Left lobe of liver (tissue), 2 donors: ENCODE measurements at regions not wholly inside any gene's neighbourhood (a gene's known extent, or its start where the extent isn't known, plus 50 kb on each side); places are given as distances from the start of the nearest gene placed in this dataset.

Source experiments
- ATAC-seq: fragments of 200-7000 bp; cut with Tn5 transposase; one replicate; pipeline ENCODE4 v1.9.1; 2020; ENCODE audit warnings: mild to moderate bottlenecking, moderate library complexity
- DNase-seq: peaks from one replicate; pipeline ENCODE4 v3.0.0-alpha.2; 2020; ENCODE audit warnings: low spot score
- donor health status: DM: no; HTN: no; CAD: no; lungs with moderate emphysema.
- donor health status: DM: no; HTN: yes; CAD: no.

DNA sequence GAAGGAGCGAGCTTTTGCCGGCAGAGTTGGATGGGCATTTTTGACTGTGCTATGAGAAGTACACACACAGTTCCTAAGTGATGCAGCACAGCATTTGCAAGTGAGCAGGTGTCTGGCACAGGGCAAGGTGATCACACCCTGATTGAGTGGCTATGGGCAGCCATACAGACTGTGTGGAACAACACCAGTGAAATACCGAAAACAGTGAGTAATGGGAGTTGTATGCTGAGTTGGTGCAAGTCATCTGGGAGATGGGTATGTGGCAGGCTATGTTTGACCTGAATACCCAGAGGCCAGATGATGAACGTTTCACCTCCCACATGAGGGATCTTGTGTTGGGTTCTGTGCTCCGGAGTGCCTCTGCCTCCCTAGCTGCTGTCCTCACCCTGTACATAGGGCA, 53.5 kb upstream of the TIPARP start:
- ATAC-seq (no peak), DNase-seq (no peak)

GRCh38 chr3:156620260-156620659, 54.1 kb upstream of the TIPARP start:
- no peak for DNase-seq
- ATAC-seq, result no peak

- DNase-seq, result no peak
- ATAC-seq, result no peak
Observed at GRCh38 chr3:156619376-156619775, 55.0 kb upstream of the TIPARP start.

DNA sequence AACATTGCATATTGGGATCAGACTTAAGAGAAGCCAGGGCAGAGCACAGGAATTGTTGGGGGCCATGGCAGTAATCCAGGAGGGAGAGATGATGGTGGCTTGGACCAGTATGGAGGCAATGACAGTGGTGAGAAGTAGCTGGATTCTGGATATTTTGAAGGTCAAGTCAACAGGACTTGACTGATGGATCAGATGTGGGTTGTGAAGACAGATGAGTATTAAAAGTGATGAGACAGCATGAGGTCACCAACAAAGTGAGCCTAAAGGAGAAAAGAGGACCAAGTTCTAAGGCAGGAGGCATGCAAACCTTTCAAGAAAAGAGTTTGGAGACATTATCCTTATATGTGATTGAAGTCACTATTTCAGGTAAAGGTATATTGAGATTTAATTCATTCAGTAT, 56.6 kb upstream of the TIPARP start:
- DNase-seq, result no peak
- ATAC-seq, result no peak

- DNase-seq, result no peak
- no peak for ATAC-seq
Observed at GRCh38 chr3:156617145-156617544, 57.2 kb upstream of the TIPARP start.

GRCh38 chr3:156615592-156616173, 58.7 kb upstream of the TIPARP start:
- no peak for ATAC-seq
- no peak for DNase-seq

GRCh38 chr3:156614642-156615511, 59.5 kb upstream of the TIPARP start:
- ATAC-seq (no peak), DNase-seq (no peak)

GRCh38 chr3:156612903-156613302, 58.0 kb upstream of the SSR3 start:
- no peak for ATAC-seq
- DNase-seq, result no peak

GRCh38 chr3:156611870-156612494, 57.1 kb upstream of the SSR3 start:
- no peak for DNase-seq

DNA sequence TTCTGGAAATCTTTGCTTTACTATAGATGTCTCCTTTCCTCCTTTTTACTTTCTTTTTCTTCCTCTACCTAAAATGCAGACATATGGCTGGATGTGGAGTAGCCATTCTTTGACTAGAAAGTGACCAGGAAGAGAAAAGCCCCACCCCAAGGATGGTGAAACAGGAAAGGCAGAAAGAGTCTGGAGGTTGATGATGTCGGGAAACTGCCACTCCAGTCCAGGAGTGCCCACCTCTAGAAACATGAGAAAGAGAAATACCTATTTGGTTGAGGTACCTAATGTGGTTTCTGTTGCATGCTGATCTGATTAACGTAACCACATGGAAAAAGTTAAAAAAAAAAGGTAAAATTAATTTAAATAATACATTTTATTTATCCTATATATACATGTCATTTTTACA, 55.2 kb upstream of the SSR3 start:
- DNase-seq (no peak), ATAC-seq (no peak)

More at GRCh38 chr3:156611870-156612494, 57.1 kb upstream of the SSR3 start:
- no peak for ATAC-seq

GRCh38 chr3:156609546-156609945, 54.6 kb upstream of the SSR3 start:
- ATAC-seq (no peak), DNase-seq (no peak)

- ATAC-seq (peak; percentile 33), DNase-seq (no peak)
Observed at GRCh38 chr3:156608601-156609514, 53.9 kb upstream of the SSR3 start.

GRCh38 chr3:156606729-156607128, 51.8 kb upstream of the SSR3 start:
- DNase-seq (no peak), ATAC-seq (peak; percentile 37)

GRCh38 chr3:156605686-156606605, 51.0 kb upstream of the SSR3 start:
- peak; percentile 56 for DNase-seq
- peak; percentile 89 for ATAC-seq

DNA sequence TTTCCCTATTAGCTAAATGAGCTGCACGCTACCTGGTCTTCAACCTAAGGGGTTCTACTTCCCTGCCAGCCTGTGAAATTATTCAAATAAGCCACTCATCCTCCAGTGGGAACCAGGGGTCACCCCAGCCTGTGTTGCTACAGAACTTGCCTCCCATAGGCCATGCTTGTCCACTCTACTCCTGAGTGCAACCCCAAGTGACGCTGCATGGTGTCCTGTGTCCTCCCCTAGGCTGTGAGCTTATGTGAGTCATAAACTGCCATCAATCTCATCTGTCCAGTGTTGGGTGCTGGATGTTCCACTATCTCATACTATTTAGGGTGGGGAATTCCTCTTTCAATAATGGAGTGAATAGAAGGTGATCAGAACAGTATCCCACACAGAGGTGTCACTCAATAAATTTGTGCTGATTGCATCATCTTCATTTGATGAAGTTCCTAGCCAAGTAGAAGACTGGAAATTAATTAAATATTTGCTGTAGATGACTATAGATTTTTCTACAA, 49.8 kb upstream of the SSR3 start:
- ATAC-seq (no peak), DNase-seq (no peak)
